Left kidney (tissue), 1 donor: ENCODE measurements at regions not wholly inside any gene's neighbourhood (a gene's known extent, or its start where the extent isn't known, plus 50 kb on each side); places are given as distances from the start of the nearest gene placed in this dataset.
A peak's percentile ranks its signal among the peaks of the same experiment; 100 is the strongest.

Experiments
- DNase-seq: peaks from one replicate; pipeline ENCODE4 v3.0.0-alpha.2; 2013

DNA sequence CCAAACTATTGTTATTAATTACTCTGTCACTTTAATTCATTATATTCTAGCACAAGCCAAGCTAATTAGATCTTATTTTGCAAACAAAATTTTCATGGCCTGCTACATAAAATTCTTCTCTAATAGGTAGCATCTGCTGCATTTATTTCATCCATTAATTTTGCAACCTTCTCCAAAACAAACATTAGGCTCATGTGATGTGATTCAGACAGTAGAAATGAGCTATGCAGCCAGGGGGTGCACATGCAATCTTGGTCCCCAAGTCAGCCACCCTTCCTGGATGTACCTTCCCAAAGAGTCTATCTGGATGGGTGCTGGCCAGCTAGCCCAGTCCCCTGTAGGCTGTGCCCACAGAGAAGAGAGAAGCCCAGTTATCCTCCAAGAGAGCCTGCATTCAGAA, 242.1 kb upstream of the OSR1 start:
- DNase-seq = no peak

DNA sequence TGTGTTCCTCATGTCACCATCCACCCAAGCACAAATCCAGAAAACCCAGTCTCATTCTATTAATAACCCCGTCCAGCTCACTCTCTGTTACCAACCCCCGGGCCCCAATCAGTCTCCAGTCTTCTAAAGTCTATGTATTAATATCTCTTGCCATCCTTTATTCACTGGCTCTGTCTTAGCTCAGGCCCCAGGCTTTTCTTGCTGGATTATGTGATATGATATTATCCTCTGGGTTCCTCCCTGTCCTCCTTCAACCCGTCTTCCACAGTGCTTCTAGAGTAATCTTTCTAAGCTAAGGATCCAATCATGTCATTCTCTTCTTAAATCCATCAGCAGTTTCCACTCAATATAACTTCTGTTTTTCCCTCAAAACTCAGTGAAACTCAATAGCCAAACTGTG, 240.5 kb upstream of the OSR1 start:
- DNase-seq = no peak

DNA sequence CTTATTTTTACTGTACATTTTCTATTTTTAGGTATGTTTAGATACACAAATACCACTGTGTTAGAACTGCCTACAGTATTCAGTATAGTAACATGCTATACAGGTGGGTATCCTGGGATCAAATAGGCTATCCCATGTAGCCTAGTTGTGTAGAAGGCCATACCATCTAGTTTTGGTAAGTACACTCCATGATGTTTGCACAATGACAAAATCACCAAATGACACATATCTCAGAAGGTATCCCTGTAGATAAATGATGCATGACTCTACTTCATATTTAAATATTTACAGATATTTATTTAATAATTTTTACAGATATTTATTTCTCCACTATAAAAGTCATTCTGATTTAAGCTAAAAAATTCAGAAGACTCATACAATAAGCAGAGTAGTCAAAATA, 233.8 kb upstream of the OSR1 start:
- no peak for DNase-seq

DNA sequence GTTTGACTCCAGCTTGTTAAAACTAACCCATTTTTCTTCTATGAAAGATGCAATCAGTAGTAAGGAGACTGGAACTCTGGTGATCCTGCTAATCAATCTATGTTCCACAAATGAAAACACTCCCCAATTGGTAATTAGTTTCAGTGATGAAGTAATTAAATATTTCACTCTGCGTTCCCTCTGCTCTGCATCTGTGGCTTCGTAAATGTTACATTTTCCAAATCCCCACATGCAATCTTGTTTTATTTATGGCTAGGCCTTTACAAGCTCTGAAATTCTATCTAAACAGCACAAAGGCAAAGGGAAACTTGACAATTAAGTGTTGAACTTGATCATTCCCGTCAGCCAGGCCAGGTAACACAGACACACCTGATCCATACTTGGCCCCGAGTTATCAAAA, 231.4 kb upstream of the OSR1 start:
- DNase-seq = no peak

DNA sequence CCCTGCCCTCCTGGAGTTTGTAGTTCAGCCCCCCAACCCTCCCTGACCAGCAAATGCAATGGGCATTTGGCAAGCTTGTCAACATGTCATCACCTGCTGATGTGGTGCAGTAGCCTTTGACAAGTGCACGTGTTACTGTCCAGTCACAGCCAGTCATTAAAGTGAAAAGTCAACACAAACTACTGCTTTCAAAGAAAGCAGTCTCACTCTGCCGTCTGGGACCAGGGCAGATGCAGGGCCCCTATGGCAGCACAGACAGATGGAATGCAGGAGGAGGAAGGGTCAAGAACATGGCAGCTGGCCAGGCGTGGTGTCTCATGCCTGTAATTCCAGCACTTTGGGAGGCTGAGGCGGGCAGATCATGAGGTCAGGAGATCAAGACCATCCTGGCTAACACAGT, 222.4 kb upstream of the OSR1 start:
- peak; percentile 30 for DNase-seq

DNA sequence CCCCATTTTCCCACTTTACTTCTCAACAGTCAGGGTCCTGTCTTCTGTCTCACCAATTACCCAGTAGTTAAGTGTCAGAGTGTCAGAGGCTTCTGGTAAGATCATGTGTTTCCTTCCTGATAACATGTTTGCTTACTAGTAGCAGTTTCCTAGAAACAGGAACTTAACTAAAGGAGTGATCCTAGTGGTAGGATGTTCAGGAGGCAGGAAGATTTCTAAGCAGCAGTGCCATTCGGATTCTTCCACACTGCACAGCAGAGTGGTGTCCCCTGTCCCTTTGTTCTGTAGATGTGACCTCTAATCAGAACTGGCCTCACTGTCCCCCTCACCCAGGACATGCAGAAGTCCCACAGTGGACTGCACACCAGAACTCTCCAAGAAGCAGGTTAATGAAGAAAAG, 221.8 kb upstream of the OSR1 start:
- DNase-seq = no peak

DNA sequence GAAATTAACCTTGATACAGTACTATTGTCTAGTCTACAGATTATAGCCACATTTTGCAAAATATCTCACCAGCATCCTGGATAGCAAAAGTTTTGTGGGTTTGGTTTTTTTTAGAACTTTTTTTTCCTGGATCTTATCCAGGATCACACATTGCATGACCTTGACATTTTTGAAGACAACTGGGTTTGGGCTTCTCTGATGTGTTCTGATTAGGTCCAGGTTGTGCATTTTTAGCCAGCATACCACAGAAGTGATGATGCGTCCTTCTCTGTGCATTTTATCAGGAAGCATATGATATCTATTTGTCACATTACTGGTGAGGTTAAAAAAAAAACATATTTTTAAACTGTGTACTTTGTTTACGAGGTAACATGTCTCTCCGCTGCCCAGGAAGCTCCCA, 221.0 kb upstream of the OSR1 start:
- no peak for DNase-seq

DNA sequence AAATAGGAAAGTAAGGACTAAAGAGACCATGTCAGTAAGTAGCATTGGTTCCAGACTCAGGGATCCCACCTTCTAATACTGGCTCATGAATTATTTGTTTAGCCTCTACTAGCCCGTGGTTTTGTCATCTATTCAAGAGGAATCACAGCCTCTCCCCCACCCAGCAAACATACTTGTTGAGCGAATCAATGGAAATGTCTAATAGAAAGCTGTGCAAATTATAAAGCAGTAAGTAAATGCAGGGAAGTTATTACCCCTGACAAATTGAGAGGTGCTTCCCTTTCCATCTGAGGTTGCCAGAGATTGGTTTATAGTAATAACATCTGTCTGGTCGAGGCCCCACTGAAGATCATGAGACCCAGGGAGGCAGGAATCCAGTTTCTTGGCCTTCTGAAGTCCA, 219.3 kb upstream of the OSR1 start:
- no peak for DNase-seq

DNA sequence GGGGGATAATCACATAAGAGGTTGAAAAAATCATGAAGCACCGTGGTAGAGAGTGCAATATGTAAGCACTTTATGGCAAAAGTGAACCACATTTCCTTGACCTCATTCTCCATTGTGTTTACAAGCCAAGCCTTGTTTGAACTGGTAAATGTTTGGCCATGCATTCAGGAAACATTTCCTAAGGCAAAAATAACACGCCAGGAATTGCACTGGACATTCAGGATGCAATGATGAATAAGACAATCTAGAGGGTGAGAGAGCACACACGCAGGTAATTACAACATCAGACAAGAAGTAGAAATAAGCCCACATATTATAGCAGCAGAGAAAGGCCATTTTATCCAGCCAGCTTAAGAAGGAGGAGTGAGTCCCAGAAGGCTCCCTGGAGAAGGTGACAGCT, 218.0 kb upstream of the OSR1 start:
- DNase-seq = no peak

DNA sequence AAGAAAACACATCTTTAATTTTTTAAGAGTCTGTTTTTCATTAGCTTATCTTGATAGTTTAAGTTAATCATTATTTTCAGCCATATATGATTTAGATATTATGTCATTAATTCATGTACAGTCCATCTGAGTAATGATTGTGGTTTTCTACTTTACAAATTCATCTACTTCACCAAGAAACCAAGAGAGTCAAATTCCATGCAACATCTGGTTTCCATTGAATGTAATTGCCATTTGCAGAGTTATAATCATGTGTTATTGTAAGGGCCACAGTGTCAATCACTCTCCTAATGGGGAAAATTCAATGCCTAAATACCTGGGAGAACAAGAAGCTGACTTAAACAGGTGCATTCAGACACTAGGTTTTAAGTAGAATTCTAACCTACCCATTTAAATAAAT, 217.2 kb upstream of the OSR1 start:
- no peak for DNase-seq

DNA sequence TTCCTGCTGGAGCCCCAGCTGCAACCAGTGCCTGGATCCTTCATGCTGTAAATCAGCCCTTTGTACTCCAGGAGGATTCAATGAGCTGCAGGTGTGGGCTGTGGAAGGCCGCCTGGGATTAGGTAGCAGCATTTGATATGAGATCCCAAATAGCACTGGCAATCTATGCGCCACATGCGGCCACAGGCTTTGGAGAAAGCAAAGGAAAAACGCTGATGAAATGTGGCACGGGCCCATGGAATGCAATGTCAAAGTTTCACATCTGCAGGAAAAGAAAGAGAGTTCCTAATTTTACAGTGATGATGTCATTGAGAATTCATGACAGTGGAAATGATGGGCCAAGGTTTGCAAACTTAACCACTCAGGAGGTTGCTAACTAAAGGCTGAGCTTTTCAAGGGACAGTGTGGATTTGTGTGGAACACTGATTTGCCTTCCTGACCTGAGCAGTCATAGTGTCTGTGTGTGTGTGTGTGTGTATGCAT, 216.4 kb upstream of the OSR1 start:
- peak; percentile 58 for DNase-seq

DNA sequence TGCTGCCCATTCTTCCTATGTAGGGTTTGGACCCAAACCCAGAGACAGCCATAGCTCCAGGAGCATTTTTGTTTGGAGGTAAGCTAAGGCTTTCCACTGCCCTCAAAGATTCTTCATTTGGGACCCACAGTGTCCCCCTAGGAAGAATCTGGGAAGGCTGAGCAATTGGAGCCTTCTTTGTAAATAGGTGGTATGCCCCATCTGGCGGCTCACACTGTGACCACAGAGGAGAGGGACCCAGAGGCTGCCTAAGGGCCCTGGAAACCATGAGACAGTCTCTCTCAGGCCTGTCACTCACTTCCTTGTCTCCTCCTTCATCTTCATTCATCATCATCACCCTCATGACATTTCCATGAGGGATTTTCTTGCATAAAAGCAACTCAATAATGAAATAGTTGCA, 215.4 kb upstream of the OSR1 start:
- no peak for DNase-seq

DNA sequence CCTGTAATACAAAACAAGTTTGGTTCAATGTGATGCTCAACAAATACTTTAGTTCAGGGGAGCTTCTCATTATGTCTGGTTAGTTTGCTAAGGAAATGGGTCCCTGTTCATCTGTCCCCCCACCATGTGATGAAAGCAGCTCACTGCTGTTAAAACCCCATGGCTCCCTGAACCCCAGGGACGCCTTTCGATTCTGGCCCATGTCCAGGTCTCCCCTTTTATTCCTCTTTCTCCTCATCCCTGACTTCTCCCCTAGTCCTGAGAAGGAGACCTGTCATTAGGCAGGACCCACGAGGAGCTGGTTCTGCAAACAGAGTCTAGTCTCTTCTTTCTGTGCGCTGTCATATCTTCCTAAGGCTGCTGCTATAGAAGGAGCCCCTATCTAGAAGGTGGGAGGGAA, 213.3 kb upstream of the OSR1 start:
- DNase-seq = no peak

DNA sequence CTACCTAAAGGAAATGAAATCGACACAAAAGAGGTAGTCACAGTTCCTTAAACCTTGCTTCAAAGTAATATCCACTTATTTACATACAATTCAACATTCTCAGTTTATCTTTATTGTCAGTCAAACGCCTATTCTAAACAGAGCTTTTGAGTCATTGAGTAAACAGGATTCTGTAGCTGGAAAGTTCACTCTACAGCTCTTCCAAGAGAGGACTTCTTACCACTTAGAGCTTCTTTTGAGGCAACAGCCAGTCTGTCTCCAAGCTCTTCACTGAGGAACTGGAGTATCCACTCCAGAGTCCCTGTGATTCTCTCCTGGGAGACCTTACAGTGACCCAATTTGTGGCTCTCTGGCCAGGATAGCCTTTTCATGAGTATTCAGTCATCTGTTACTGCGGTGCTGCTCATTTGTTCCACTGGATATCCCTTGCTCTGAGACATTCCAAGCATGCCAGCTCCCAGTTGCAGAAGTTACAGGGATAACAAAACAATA, 210.9 kb upstream of the OSR1 start:
- no peak for DNase-seq

DNA sequence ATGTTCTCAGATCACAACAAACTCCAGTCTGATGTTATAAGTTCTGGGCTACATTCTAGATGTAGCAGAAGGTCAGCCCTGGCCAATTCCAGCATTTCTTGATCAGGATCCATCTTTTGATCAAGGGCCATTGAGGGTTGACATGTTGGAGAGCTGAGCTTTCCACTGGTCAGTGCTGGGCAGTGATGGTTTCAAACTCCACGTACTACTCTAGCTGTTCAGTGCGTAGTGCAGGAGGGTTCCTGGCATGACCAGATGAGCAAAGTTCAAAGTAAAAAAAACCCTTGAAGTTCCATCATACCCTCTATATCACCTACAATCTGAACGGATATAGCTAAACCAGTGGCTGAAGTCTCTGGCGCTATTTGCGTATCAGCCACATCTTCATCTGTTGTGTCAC, 210.4 kb upstream of the OSR1 start:
- DNase-seq = no peak

DNA sequence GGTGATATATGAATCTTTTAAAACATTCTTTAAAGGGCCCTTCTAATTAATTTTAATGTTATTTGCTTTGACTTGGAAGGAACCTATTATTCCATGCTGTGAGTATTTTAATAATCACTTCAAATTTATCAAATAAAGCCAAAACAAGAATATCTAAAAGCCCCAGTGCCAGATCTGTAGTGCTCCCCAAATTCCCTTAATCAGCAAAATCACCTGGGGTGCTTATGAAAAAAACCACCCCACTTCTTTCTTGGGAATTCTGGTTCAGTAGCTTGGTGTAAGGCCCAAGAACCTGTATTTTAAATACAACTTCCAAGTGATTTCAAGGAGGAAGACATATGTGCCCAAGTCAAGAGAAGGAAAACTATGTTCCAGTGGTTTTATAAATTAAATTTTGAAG, 202.4 kb upstream of the OSR1 start:
- no peak for DNase-seq

DNA sequence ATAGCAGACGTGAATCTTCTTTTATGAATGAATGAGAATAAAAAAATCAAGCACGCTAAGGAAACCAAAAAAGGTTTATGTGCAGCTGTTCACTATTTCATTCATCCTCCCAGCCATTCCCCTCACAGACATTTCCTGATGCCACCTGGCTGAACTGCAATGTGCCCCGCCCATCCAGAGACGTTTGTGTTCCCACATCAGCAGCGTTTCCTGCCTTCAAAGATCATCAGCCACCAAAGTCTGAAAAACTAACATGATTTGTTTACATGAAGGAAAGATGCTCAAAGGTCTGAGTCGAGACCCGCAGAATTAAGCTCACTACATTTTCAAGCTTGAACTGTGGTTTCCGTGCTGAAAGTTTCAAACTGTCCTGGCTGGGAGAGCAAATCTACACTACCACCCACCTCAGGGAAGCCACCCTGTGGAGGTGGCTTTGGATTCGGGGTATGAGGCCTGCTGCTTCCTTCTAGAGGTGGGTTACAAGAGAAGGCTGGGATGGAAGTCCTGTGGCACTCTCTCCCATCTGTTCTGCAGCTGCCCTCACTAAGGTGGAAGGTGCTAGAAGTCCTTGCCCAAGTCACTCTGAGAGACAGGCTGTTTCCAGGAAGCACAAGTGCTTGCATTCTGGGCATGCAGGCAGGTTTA, 201.3 kb upstream of the OSR1 start:
- DNase-seq = no peak

DNA sequence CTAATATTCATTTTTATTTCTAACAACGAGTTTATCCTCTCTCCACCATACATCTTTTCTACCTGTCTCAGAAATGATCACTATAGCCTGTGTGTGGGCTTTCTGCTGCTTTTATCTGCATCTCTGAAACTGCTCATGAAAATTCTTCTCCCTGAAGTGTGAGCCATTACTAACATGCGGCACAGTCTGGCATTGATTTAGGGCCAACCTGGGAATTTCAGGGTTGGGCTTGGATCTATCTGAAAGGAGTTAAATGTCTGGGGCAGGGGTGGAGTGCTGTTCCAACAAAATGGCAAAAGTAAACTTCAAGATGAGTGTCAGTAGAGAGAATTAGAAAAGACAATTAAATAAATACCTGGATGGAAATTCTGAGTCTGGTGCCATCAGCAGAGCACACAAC, 198.2 kb upstream of the OSR1 start:
- DNase-seq = no peak

DNA sequence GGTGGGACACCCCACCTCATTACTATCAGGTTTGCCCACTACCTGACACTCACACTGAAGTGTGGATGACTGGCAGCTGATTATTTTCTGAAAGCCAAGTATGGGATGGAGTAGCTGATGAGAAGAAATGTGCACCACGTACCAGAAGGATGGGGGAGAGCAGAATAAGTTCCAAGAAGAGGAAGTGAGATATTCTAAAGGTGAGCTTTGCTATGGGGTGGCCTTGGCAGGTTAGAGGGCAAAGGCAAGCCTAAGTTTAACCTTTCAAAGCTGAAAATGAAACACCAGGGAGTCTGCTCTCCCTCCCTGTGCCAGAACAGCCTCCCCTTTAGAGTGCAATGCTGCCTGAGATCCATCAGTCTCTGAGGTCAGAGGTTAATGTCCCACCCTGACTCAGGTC, 196.1 kb upstream of the OSR1 start:
- no peak for DNase-seq

DNA sequence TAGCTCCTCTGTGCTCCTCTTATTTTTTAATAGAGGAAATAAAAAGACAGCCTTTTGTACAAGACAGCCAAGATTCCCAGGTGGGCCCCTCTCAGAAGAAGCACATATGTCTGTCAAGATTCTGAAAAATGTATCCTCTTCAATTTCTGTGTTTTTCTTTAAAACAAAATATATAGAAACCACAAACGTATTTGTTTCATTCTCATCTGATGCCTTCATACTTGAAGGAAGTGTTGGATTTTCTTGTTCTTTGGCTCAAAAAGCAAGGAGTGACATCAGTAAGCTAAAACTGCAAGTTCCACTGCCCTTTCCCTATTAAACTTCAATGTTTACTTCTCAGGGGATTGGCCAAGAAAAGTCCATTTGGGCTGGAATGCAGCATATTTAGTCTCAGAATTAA, 193.8 kb upstream of the OSR1 start:
- DNase-seq = no peak

DNA sequence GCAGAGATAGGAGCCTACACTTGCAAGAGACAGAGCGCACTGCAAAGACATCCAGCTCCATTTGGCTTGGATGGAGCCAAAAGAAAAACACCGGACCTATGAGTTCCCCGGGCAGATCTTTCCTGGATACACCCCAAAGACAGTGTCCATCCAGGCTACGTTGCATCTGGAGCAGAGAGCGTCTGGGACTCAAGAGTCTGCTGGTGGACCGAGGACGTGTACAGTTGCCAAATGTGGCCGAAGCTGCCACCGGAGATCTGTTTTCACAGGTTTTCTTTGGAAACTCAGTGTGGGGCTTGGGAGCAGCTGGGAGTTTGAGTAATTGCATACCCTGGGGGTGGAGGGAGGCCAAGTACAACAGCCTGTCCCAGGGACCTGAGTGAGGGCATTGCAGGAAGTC, 192.3 kb upstream of the OSR1 start:
- no peak for DNase-seq

DNA sequence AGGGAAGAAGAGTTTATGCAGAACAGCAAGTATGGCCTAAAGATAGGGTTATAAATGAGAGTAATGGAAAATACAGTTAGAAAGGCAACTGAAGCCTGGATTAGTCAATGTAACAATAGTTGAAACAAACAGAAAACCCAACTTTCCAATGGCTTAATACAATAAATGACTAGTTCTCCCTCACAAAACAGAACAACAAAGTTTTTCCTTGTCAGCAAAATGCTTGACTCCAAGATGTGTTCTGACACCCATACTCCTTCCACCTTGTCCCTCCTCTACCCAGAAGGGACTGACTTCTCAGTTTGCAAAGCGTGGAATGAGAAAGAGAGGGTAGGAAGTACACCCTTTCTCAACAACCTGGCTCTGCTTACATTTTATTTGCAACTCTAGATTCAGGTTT, 191.4 kb upstream of the OSR1 start:
- no peak for DNase-seq

DNA sequence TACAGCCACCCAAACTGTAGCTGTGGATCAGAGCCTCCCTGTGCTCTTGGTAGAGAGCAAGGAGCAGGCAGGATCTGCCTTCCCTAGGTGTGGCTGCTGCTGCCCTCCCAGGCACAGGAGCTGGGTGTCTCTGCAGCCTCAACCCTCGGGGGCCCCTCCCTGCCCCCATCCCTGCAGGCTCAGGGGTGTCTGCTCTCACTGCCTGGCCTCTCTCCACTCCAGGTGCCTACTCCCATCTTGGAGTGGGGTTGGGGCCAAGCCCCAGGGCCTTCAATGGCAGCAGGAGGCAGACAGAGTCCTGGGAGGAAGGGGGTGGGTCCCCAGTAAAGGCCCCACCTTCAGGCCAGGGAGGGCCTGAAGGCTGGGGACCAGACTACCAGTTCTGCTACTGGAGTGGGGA, 189.7 kb upstream of the OSR1 start:
- no peak for DNase-seq

DNA sequence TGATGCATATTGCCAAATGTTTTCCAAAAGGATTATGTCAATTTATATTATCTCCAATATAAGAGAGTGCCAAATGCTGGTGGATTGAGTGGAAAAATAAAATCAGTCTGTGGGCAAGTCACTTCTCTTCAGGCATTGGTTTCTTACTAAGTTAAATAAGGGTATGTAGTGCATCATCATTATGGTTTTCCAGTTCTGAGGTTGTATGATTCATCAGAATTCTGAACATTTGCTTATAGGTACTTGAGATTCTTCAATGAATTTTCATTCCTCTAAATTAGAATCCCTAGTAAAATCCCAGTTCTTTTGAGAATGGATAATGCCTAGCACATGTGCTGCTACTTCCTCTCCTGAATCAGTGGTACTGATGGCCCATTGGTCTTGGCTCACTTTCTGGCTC, 188.9 kb upstream of the OSR1 start:
- DNase-seq = no peak

DNA sequence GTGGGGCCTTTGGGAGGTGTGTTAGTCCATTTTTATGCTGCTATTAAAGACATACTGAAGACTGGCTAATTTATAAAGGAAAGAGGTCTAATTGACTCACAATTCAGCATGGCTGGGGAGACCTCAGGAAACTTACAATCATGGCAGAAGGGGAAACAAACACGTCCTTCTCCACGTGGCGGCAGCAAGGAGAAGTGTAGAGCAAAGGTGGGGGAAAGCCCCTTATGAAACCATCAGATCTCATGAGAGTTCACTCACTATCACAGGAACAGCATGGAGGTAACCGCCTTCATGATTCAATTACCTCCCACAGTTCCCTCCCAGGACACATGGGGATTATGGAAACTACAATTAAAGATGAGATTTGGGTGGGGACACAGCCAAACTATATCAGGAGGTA, 187.1 kb upstream of the OSR1 start:
- no peak for DNase-seq
